ENCODE measurements at regions not wholly inside any gene's neighbourhood (a gene's known extent, or its start where the extent isn't known, plus 50 kb on each side); places are given as distances from the start of the nearest gene placed in this dataset.

- no peak overlapping the region for H3K27ac ChIP-seq
- no peaks in the 10 kb centered on the region for H3K9me3 ChIP-seq
- H3K27me3 ChIP-seq = no peaks in the 10 kb centered on the region
- no peak for ATAC-seq
- intact Hi-C loops (cut with DNase I) = no loop called here
- no peak for TF ChIP-seq CTCF (IDR thresholded peaks at IDR 0.05)
- DNase-seq = no peak
- no peaks in the 10 kb centered on the region for H3K4me1 ChIP-seq
- H3K36me3 ChIP-seq = no peaks in the 10 kb centered on the region
- H3K4me3 ChIP-seq = no peak overlapping the region
Observed at GRCh38 chr2:145561152-145561551, 1041.2 kb upstream of the ZEB2 start.

- no peak for DNase-seq
- Histone ChIP-seq H3K4me1 (no peaks in the 10 kb centered on the region), H3K27me3 (no peaks in the 10 kb centered on the region), H3K27ac (no peak overlapping the region), H3K9me3 (no peaks in the 10 kb centered on the region), H3K36me3 (no peaks in the 10 kb centered on the region), H3K4me3 (no peak overlapping the region)
- ATAC-seq = no peak
- intact Hi-C loops (cut with DNase I) = no loop called here
- no peak for TF ChIP-seq CTCF (IDR thresholded peaks at IDR 0.05)
Observed at GRCh38 chr2:145558617-145559350, 1038.9 kb upstream of the ZEB2 start.

GRCh38 chr2:145555360-145555759 lies 1035.4 kb upstream of the ZEB2 start:
- ATAC-seq (no peak), DNase-seq (no peak)
- H3K27ac ChIP-seq = no peak overlapping the region
- H3K4me1 ChIP-seq = no peaks in the 10 kb centered on the region
- H3K4me3 ChIP-seq = no peak overlapping the region
- no peak for TF ChIP-seq CTCF (IDR thresholded peaks at IDR 0.05)
- H3K27me3 ChIP-seq = no peaks in the 10 kb centered on the region
- intact Hi-C loops (cut with DNase I) = no loop called here
- no peaks in the 10 kb centered on the region for H3K9me3 ChIP-seq
- no peaks in the 10 kb centered on the region for H3K36me3 ChIP-seq

GRCh38 chr2:145551686-145552085 lies 1031.8 kb upstream of the ZEB2 start:
- no peak for DNase-seq
- Histone ChIP-seq H3K27ac (no peak overlapping the region), H3K4me1 (no peaks in the 10 kb centered on the region), H3K9me3 (no peaks in the 10 kb centered on the region), H3K4me3 (no peak overlapping the region), H3K36me3 (no peaks in the 10 kb centered on the region), H3K27me3 (no peaks in the 10 kb centered on the region)
- no peak for ATAC-seq
- intact Hi-C loops (cut with DNase I) = no loop called here
- no peak for TF ChIP-seq CTCF (IDR thresholded peaks at IDR 0.05)

- H3K27ac ChIP-seq = no peak overlapping the region
- intact Hi-C loops (cut with DNase I) = no loop called here
- H3K36me3 ChIP-seq = no peaks in the 10 kb centered on the region
- DNase-seq (no peak), ATAC-seq (no peak)
- no peaks in the 10 kb centered on the region for H3K27me3 ChIP-seq
- no peaks in the 10 kb centered on the region for H3K9me3 ChIP-seq
- H3K4me3 ChIP-seq = no peak overlapping the region
- no peaks in the 10 kb centered on the region for H3K4me1 ChIP-seq
- no peak for TF ChIP-seq CTCF (IDR thresholded peaks at IDR 0.05)
Observed at GRCh38 chr2:145548479-145548878, 1028.6 kb upstream of the ZEB2 start.

Measured in left lung (tissue), 4 donors.